ENCODE measurements at regions not wholly inside any gene's neighbourhood (a gene's known extent, or its start where the extent isn't known, plus 50 kb on each side); places are given as distances from the start of the nearest gene placed in this dataset.

GRCh38 chr2:236688563-236689392, 119.2 kb downstream of the ACKR3 start:
- H3K27me3 ChIP-seq (ENCODE audit: control insufficient read depth, insufficient read depth, low read length): peaks cover 7% of the 10 kb centered on the region
- no peaks in the 10 kb centered on the region for H3K36me3 ChIP-seq (ENCODE audit: control insufficient read depth, insufficient read depth, low read length)
- POLR2A ChIA-PET: no interaction called here
- no peak for TF ChIP-seq CTCF (IDR thresholded peaks at IDR 0.05; ENCODE audit: insufficient read depth, low read depth, low read length)
- H3K4me3 ChIP-seq (ENCODE audit: low read depth, low read length): no peak overlapping the region
- no peak for DNase-seq (ENCODE audit: low read depth)
- CTCF ChIA-PET: interaction anchor here (1.1 kb wide), 1 partner anchor 11 kb away, joined by 3 read pairs; no protein-coding TSS in a partner anchor

- ChIA-PET CTCF (no interaction called here), POLR2A (no interaction called here)
- TF ChIP-seq CTCF (IDR thresholded peaks at IDR 0.05; ENCODE audit: insufficient read depth, low read depth, low read length): no peak
- DNase-seq (ENCODE audit: low read depth): no peak
- Histone ChIP-seq H3K36me3 (ENCODE audit: control insufficient read depth, insufficient read depth, low read length) (no peaks in the 10 kb centered on the region), H3K4me3 (ENCODE audit: low read depth, low read length) (no peak overlapping the region), H3K27me3 (ENCODE audit: control insufficient read depth, insufficient read depth, low read length) (peaks cover 9% of the 10 kb centered on the region)
These were observed 119.7 kb downstream of the ACKR3 start for GRCh38 chr2:236689393-236689700.

GRCh38 chr2:236689981-236690380, 120.4 kb downstream of the ACKR3 start:
- DNase-seq (ENCODE audit: low read depth): no peak
- H3K36me3 ChIP-seq (ENCODE audit: control insufficient read depth, insufficient read depth, low read length): no peaks in the 10 kb centered on the region
- no peak for TF ChIP-seq CTCF (IDR thresholded peaks at IDR 0.05; ENCODE audit: insufficient read depth, low read depth, low read length)
- POLR2A ChIA-PET: no interaction called here
- H3K27me3 ChIP-seq (ENCODE audit: control insufficient read depth, insufficient read depth, low read length): peaks cover 10% of the 10 kb centered on the region
- H3K4me3 ChIP-seq (ENCODE audit: low read depth, low read length): no peak overlapping the region
- CTCF ChIA-PET: no interaction called here

GRCh38 chr2:236690726-236691125, 121.1 kb downstream of the ACKR3 start:
- H3K27me3 ChIP-seq (ENCODE audit: control insufficient read depth, insufficient read depth, low read length): peaks cover 10% of the 10 kb centered on the region
- no peak overlapping the region for H3K4me3 ChIP-seq (ENCODE audit: low read depth, low read length)
- CTCF ChIA-PET: interaction anchor here (1.6 kb wide), 1 partner anchor 20 kb away, joined by 3 read pairs; no protein-coding TSS in a partner anchor
- no peak for DNase-seq (ENCODE audit: low read depth)
- POLR2A ChIA-PET: no interaction called here
- no peaks in the 10 kb centered on the region for H3K36me3 ChIP-seq (ENCODE audit: control insufficient read depth, insufficient read depth, low read length)
- TF ChIP-seq CTCF (IDR thresholded peaks at IDR 0.05; ENCODE audit: insufficient read depth, low read depth, low read length): no peak

GRCh38 chr2:236691799-236692167, 122.2 kb downstream of the ACKR3 start:
- H3K4me3 ChIP-seq (ENCODE audit: low read depth, low read length): no peak overlapping the region
- H3K36me3 ChIP-seq (ENCODE audit: control insufficient read depth, insufficient read depth, low read length): no peaks in the 10 kb centered on the region
- no peak for TF ChIP-seq CTCF (IDR thresholded peaks at IDR 0.05; ENCODE audit: insufficient read depth, low read depth, low read length)
- CTCF ChIA-PET: interaction anchor here (1.6 kb wide), 1 partner anchor 19 kb away, joined by 3 read pairs; no protein-coding TSS in a partner anchor
- peaks cover 13% of the 10 kb centered on the region for H3K27me3 ChIP-seq (ENCODE audit: control insufficient read depth, insufficient read depth, low read length)
- no peak for DNase-seq (ENCODE audit: low read depth)
- POLR2A ChIA-PET: no interaction called here
